ENCODE measurements at regions not wholly inside any gene's neighbourhood (a gene's known extent, or its start where the extent isn't known, plus 50 kb on each side); places are given as distances from the start of the nearest gene placed in this dataset.

DNA sequence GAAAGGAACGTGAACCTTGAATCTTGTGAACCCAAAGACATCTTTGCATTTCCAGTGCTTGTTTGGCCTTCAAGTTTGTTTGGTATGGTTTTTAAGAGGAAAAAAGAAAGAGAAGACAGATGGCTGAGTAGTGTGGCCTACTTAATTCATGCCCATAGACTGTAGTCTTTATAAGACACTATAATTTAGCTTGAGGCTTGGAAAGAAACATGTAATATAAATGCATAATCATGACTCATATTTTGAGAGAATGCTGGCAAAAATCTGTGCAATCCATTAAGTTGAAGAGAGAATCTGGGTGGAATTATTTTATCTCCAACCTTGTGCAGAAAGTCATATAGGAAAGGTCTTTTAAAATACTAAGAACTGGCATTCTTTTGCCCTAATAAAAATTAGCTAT lies 179.3 kb downstream of the SIPA1L2 start:
- TF ChIP-seq, protein P1, sequence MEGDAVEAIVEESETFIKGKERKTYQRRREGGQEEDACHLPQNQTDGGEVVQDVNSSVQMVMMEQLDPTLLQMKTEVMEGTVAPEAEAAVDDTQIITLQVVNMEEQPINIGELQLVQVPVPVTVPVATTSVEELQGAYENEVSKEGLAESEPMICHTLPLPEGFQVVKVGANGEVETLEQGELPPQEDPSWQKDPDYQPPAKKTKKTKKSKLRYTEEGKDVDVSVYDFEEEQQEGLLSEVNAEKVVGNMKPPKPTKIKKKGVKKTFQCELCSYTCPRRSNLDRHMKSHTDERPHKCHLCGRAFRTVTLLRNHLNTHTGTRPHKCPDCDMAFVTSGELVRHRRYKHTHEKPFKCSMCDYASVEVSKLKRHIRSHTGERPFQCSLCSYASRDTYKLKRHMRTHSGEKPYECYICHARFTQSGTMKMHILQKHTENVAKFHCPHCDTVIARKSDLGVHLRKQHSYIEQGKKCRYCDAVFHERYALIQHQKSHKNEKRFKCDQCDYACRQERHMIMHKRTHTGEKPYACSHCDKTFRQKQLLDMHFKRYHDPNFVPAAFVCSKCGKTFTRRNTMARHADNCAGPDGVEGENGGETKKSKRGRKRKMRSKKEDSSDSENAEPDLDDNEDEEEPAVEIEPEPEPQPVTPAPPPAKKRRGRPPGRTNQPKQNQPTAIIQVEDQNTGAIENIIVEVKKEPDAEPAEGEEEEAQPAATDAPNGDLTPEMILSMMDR (conservative IDR thresholded peaks at IDR 0.05) = no peak
- Histone ChIP-seq H3K18ac (ENCODE audit: insufficient read length, low read depth, low read length) (no peak overlapping the region), H3K56ac (ENCODE audit: insufficient read length, low read depth, low read length) (no peak overlapping the region), H3K9me3 (ENCODE audit: control insufficient read depth, low read depth, low read length) (no peaks in the 10 kb centered on the region), H2BK5ac (ENCODE audit: insufficient read length, low read length) (no peak overlapping the region), H2BK120ac (ENCODE audit: low read depth, low read length, poor library complexity, severe bottlenecking) (no peak overlapping the region), H2AK5ac (ENCODE audit: insufficient read length, low read length) (no peak overlapping the region), H3K27me3 (ENCODE audit: insufficient read depth, low read length) (no peaks in the 10 kb centered on the region), H2BK20ac (ENCODE audit: low read depth, low read length, poor library complexity, severe bottlenecking) (no peak overlapping the region), H3K4me1 (ENCODE audit: insufficient read depth, low read length) (peaks cover 8% of the 10 kb centered on the region; the same call in 1 of the 2 replicates), H2AFZ (ENCODE audit: low read length) (no peak overlapping the region), H4K5ac (ENCODE audit: insufficient read length, low read depth, low read length) (no peak overlapping the region), H3K23me2 (ENCODE audit: insufficient read length, low read depth, low read length, poor library complexity, severe bottlenecking) (no peaks in the 10 kb centered on the region), H2BK12ac (ENCODE audit: insufficient read length, low read depth, low read length) (no peak overlapping the region), H3K14ac (ENCODE audit: insufficient read depth, low read length) (no peak overlapping the region), H3K79me2 (ENCODE audit: insufficient read depth, low read length) (no peaks in the 10 kb centered on the region), H3K9ac (ENCODE audit: extremely low read depth, insufficient read length, low read length) (no peak overlapping the region), H2BK15ac (ENCODE audit: low read depth, low read length) (no peak overlapping the region), H3K27ac (ENCODE audit: insufficient read length, low read depth, low read length) (no peak overlapping the region), H4K20me1 (ENCODE audit: control insufficient read depth, insufficient read depth, insufficient read length) (no peaks in the 10 kb centered on the region), H3K4me2 (ENCODE audit: insufficient read depth, insufficient read length, low read length) (no peak overlapping the region), H3K23ac (ENCODE audit: insufficient read length, low read depth, low read length) (no peak overlapping the region), H4K91ac (ENCODE audit: insufficient read length, low read depth, low read length) (no peak overlapping the region), H3K79me1 (ENCODE audit: insufficient read depth, low read depth, low read length, poor library complexity, severe bottlenecking) (no peaks in the 10 kb centered on the region), H3T11ph (ENCODE audit: low read length) (no peak overlapping the region), H4K8ac (replicated peaks; ENCODE audit: insufficient read length, low read depth, low read length) (no peak overlapping the region), H3K4ac (ENCODE audit: low read depth, low read length) (no peak overlapping the region)
- Mint-ChIP-seq H3K4me1 (peaks cover 17 to 21% of the 10 kb centered on the region in 2 experiments), H3K27ac (no peak overlapping the region), H3K9me3 (no peaks in the 10 kb centered on the region), H3K36me3 (ENCODE audit: insufficient read depth in 1 of 3, low read depth in 3 of 3) (peaks cover 0 to 6% (median 0%) of the 10 kb centered on the region in 3 experiments; a peak in 1 of 7 replicates), H3K27me3 (ENCODE audit: low read depth) (no peaks in the 10 kb centered on the region), H3K4me3 (no peak overlapping the region)
- no CpG with 5 or more reads among the region's 1 CpG for WGBS (ENCODE audit: extremely low coverage, insufficient read length, low lambda C conversion rate)
- DNase-seq = no peak
